Astrocyte (in vitro differentiated cells and primary cell): ENCODE measurements at regions not wholly inside any gene's neighbourhood (a gene's known extent, or its start where the extent isn't known, plus 50 kb on each side); places are given as distances from the start of the nearest gene placed in this dataset.

Experiments
- CTCF ChIP-seq: IDR thresholded peaks from 2 replicates; pipeline ENCODE4 v1.5.1; 2011; ENCODE audit warnings: low read depth, mild to moderate bottlenecking, inconsistent platforms, low read length, moderate library complexity; ENCODE audit not compliant: insufficient read depth
- EZH2 ChIP-seq: IDR thresholded peaks from 2 replicates; pipeline ENCODE4 v1.6.1; 2012; ENCODE audit warnings: mild to moderate bottlenecking, low read length, inconsistent platforms; ENCODE audit not compliant: insufficient read depth

- TF ChIP-seq CTCF (no peak), EZH2 (no peak)
Observed at GRCh38 chr5:101574017-101574416, 670.9 kb upstream of the ST8SIA4 start.
